ENCODE measurements at regions not wholly inside any gene's neighbourhood (a gene's known extent, or its start where the extent isn't known, plus 50 kb on each side); places are given as distances from the start of the nearest gene placed in this dataset.

DNA sequence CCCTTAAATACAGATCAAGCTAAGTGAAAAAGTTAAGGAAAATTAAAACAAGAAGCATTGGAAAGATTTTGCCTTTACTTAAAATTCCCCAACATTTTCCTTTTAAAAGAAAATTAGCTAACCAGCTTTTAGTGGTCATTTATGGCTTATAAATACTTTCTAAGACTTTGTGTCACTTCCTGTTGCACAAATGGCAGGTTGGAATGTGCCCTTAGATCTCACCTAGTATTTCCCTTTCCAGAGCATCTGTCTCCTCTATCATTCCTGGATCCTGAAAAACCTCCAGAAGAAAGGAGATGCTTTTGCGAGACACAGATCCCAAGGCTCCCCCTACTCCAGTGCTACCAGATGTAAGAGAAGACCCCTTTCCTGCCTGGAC, 58.3 kb downstream of the ARF6 start:
- Histone ChIP-seq H3K9me3 (no peaks in the 10 kb centered on the region), H3K4me1 (peaks cover 7 to 40% (median 21%) of the 10 kb centered on the region in 6 donors), H3K27ac (no peak overlapping the region), H3K4me3 (no peak overlapping the region), H3K27me3 (replicated peaks in 1 of 7) (no peaks in the 10 kb centered on the region), H3K36me3 (no peaks in the 10 kb centered on the region)
- 95 to 100% (median 100%) methylated on average over 1 of the region's 1 CpG for WGBS, 5 donors
- no peak for TF ChIP-seq POLR2AphosphoS5 (IDR thresholded peaks at IDR 0.05)
- no peak for TF ChIP-seq POLR2A (IDR thresholded peaks at IDR 0.05)
- TF ChIP-seq, protein P1, sequence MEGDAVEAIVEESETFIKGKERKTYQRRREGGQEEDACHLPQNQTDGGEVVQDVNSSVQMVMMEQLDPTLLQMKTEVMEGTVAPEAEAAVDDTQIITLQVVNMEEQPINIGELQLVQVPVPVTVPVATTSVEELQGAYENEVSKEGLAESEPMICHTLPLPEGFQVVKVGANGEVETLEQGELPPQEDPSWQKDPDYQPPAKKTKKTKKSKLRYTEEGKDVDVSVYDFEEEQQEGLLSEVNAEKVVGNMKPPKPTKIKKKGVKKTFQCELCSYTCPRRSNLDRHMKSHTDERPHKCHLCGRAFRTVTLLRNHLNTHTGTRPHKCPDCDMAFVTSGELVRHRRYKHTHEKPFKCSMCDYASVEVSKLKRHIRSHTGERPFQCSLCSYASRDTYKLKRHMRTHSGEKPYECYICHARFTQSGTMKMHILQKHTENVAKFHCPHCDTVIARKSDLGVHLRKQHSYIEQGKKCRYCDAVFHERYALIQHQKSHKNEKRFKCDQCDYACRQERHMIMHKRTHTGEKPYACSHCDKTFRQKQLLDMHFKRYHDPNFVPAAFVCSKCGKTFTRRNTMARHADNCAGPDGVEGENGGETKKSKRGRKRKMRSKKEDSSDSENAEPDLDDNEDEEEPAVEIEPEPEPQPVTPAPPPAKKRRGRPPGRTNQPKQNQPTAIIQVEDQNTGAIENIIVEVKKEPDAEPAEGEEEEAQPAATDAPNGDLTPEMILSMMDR (IDR thresholded peaks at IDR 0.05 in 8 of 11, conservative IDR thresholded peaks at IDR 0.05 in 3 of 11), result no peak
- no peak for DNase-seq
- intact Hi-C loops (cut with DNase I; ENCODE audit: low total_unique reads), result no loop called here

DNA sequence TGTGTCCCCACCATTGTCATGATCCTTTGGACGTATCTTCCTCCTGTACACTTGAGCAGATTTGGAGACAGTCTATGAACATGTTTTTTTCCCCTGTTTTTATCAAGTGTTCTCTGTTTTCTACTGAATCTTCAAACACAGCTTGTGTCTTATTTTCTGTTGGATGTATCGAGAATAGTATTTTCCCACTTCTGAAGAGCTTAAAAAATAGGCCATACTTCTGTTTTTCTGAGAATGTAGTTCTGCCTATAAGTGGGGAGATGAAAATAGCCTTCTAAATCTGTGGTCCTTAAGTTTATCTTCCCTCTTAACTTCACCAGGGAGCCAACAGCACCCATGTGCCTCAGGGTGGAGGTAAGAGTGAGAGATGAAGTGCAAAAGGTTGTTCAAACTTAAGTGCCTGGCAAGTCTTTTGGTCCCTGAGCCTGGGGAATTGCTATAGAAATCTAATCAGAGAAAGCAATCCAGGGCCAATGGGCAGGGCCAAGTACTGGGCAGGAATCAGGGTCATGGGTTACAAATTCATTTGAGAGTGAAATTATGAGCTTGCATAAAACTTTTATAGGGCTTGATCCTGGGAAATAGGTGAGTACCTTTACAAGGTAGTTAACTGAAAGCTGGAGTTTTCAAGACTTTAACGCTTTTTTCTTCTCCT, 58.9 kb downstream of the ARF6 start:
- no peak for DNase-seq
- intact Hi-C loops (cut with DNase I; ENCODE audit: low total_unique reads), result no loop called here
- Histone ChIP-seq H3K4me3 (no peak overlapping the region), H3K27ac (no peak overlapping the region), H3K27me3 (replicated peaks in 1 of 7) (no peaks in the 10 kb centered on the region), H3K4me1 (peaks cover 7 to 34% (median 15%) of the 10 kb centered on the region in 6 donors), H3K36me3 (no peaks in the 10 kb centered on the region), H3K9me3 (no peaks in the 10 kb centered on the region)
- TF ChIP-seq, protein P1 (IDR thresholded peaks at IDR 0.05 in 8 of 11, conservative IDR thresholded peaks at IDR 0.05 in 3 of 11), result no peak
- no peak for TF ChIP-seq POLR2AphosphoS5 (IDR thresholded peaks at IDR 0.05)
- no peak for TF ChIP-seq POLR2A (IDR thresholded peaks at IDR 0.05)
- WGBS, 5 donors, result 90 to 96% (median 93%) methylated on average over 3 of the region's 3 CpGs

DNA sequence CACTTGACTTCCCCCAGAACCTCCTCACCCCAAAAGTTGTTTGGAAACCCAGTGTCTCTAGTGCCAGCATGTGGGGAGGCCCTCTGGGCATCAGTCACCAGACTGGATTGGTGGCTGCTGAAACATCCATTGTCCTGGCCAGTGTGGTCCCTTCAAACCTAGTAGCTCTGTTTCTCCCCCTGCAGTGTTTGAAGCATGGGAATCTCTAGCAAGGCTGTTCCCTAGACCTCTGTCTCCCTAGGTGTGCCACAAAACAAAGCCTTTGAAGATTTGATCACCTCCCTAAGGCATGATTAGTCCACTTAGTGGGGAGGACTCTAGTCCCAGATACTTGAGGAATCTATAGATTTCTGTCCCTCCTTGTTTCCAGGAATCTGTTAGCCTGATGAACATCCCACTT, 60.3 kb downstream of the ARF6 start:
- no peak for DNase-seq
- intact Hi-C loops (cut with DNase I; ENCODE audit: low total_unique reads), result no loop called here
- Histone ChIP-seq H3K27ac (no peak overlapping the region), H3K36me3 (no peaks in the 10 kb centered on the region), H3K27me3 (replicated peaks in 1 of 7) (no peaks in the 10 kb centered on the region), H3K4me1 (peaks cover 0 to 26% (median 9%) of the 10 kb centered on the region in 6 donors), H3K4me3 (no peak overlapping the region), H3K9me3 (no peaks in the 10 kb centered on the region)
- TF ChIP-seq POLR2AphosphoS5 (IDR thresholded peaks at IDR 0.05) (no peak), POLR2A (IDR thresholded peaks at IDR 0.05) (no peak)
- TF ChIP-seq, protein P1 (IDR thresholded peaks at IDR 0.05 in 8 of 11, conservative IDR thresholded peaks at IDR 0.05 in 3 of 11), result no peak

DNA sequence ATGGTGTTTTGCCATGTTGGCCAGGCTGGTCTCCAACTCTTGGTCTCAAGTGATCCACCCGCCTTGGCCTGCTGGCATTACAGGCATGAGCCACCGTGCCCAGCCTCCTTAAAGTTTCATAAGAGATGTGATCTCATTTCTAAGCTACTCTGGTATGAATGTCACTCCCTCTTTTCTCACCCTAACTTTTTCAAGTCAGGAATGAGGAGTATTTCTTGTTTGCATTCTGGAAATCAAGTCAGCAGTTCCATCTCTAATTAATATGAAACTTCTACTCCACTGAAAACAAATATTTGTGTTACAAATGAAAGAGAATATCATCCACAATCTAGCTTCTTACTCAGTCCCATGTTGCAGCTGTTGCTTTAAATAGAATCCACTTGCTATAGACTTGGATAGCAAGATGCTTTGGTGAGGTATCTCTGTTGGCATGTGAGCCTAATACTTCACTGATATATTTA, 61.3 kb downstream of the ARF6 start:
- intact Hi-C loops (cut with DNase I; ENCODE audit: low total_unique reads), result no loop called here
- Histone ChIP-seq H3K4me3 (no peak overlapping the region), H3K27ac (no peak overlapping the region), H3K36me3 (no peaks in the 10 kb centered on the region), H3K9me3 (no peaks in the 10 kb centered on the region), H3K4me1 (peaks cover 0 to 34% (median 11%) of the 10 kb centered on the region in 6 donors), H3K27me3 (replicated peaks in 1 of 7) (no peaks in the 10 kb centered on the region)
- DNase-seq, result no peak
- WGBS, 5 donors, result 81 to 88% (median 86%) methylated on average over 2 of the region's 2 CpGs
- TF ChIP-seq, protein P1 (IDR thresholded peaks at IDR 0.05 in 8 of 11, conservative IDR thresholded peaks at IDR 0.05 in 3 of 11), result no peak
- TF ChIP-seq POLR2A (IDR thresholded peaks at IDR 0.05) (no peak), POLR2AphosphoS5 (IDR thresholded peaks at IDR 0.05) (no peak)
